Nephron progenitor cell (in vitro differentiated cells): ENCODE measurements at regions not wholly inside any gene's neighbourhood (a gene's known extent, or its start where the extent isn't known, plus 50 kb on each side); places are given as distances from the start of the nearest gene placed in this dataset.
"Not testable (repeated sequence)": the region's sequence is repeated elsewhere in the genome, so short reads cannot be mapped to it uniquely, and the experiment has no call there.

ENCODE experiments used
- DNase-seq: peaks from one replicate; pipeline ENCODE4 v3.0.0; 2021
- H3K27ac Mint-ChIP-seq: 2 replicates; pipeline ENCODE4 v1.8.0; 2021; ENCODE audit warnings: mild to moderate bottlenecking, moderate library complexity, mixed read lengths
- H3K27me3 Mint-ChIP-seq: 2 replicates; pipeline ENCODE4 v1.8.0; 2021; ENCODE audit warnings: mild to moderate bottlenecking, low read depth, mixed read lengths; ENCODE audit not compliant: poor library complexity
- H3K36me3 Mint-ChIP-seq: 2 replicates; pipeline ENCODE4 v1.8.0; 2021; ENCODE audit warnings: low read depth, mixed read lengths
- H3K4me1 Mint-ChIP-seq: 2 replicates; pipeline ENCODE4 v1.8.0; 2021; ENCODE audit warnings: mixed read lengths
- H3K4me3 Mint-ChIP-seq: 2 replicates; pipeline ENCODE4 v1.8.0; 2021; ENCODE audit warnings: mild to moderate bottlenecking, moderate library complexity, mixed read lengths
- H3K9me3 Mint-ChIP-seq: 2 replicates; pipeline ENCODE4 v1.8.0; 2021; ENCODE audit warnings: mild to moderate bottlenecking, moderate library complexity, mixed read lengths
- CTCF ChIP-seq: fragments of 200-600 bp; sonication (generic); IDR thresholded peaks from 2 replicates; pipeline ENCODE4 v1.5.0; 2021; ENCODE audit warnings: antibody characterized with exemption

GRCh38 chr6:168841609-168842278 is 400.8 kb downstream of the SMOC2 start:
- H3K27me3 Mint-ChIP-seq: peaks cover 14% of the 10 kb centered on the region
- no peak for TF ChIP-seq CTCF
- peaks cover 35% of the 10 kb centered on the region for H3K4me1 Mint-ChIP-seq
- H3K36me3 Mint-ChIP-seq: no peaks in the 10 kb centered on the region
- H3K4me3 Mint-ChIP-seq: no peak overlapping the region
- no peak for DNase-seq
- H3K27ac Mint-ChIP-seq: no peak overlapping the region
- peaks cover 13% of the 10 kb centered on the region for H3K9me3 Mint-ChIP-seq

- H3K27ac Mint-ChIP-seq, H3K36me3 Mint-ChIP-seq, H3K4me3 Mint-ChIP-seq, DNase-seq: not testable (repeated sequence)
- Mint-ChIP-seq H3K27me3 (peaks cover 12% of the 10 kb centered on the region), H3K9me3 (peaks cover 10% of the 10 kb centered on the region), H3K4me1 (peaks cover 41% of the 10 kb centered on the region)
Observed at GRCh38 chr6:168840932-168841331, 399.9 kb downstream of the SMOC2 start.

- H3K27ac Mint-ChIP-seq, H3K36me3 Mint-ChIP-seq, H3K4me3 Mint-ChIP-seq, DNase-seq: not testable (repeated sequence)
- Mint-ChIP-seq H3K9me3 (peaks cover 10% of the 10 kb centered on the region), H3K4me1 (peaks cover 46% of the 10 kb centered on the region), H3K27me3 (peaks cover 11% of the 10 kb centered on the region)
Observed at GRCh38 chr6:168840299-168840698, 399.3 kb downstream of the SMOC2 start.

GRCh38 chr6:168838037-168838399 is 397.0 kb downstream of the SMOC2 start:
- no peak overlapping the region for H3K27ac Mint-ChIP-seq
- TF ChIP-seq CTCF: no peak
- no peaks in the 10 kb centered on the region for H3K36me3 Mint-ChIP-seq
- peaks cover 10% of the 10 kb centered on the region for H3K9me3 Mint-ChIP-seq
- H3K4me3 Mint-ChIP-seq: no peak overlapping the region
- peaks cover 59% of the 10 kb centered on the region for H3K4me1 Mint-ChIP-seq
- H3K27me3 Mint-ChIP-seq: peaks cover 18% of the 10 kb centered on the region
- DNase-seq: no peak

GRCh38 chr6:168837254-168838036 is 396.5 kb downstream of the SMOC2 start:
- Mint-ChIP-seq H3K4me3 (no peak overlapping the region), H3K27ac (peak overlapping the region; percentile 12), H3K27me3 (peaks cover 18% of the 10 kb centered on the region), H3K4me1 (peaks cover 59% of the 10 kb centered on the region), H3K9me3 (peaks cover 10% of the 10 kb centered on the region), H3K36me3 (no peaks in the 10 kb centered on the region)
- TF ChIP-seq CTCF: no peak
- no peak for DNase-seq

GRCh38 chr6:168835991-168836390 is 395.0 kb downstream of the SMOC2 start:
- Mint-ChIP-seq H3K9me3 (peaks cover 8% of the 10 kb centered on the region), H3K27ac (no peak overlapping the region), H3K4me3 (no peak overlapping the region), H3K4me1 (peaks cover 59% of the 10 kb centered on the region), H3K27me3 (peaks cover 9% of the 10 kb centered on the region), H3K36me3 (no peaks in the 10 kb centered on the region)
- no peak for TF ChIP-seq CTCF
- DNase-seq: no peak
